ENCODE measurements at regions not wholly inside any gene's neighbourhood (a gene's known extent, or its start where the extent isn't known, plus 50 kb on each side); places are given as distances from the start of the nearest gene placed in this dataset. TPM values are rescaled to one million over a fixed set of nuclear protein-coding genes. Genes with fewer than 3 reads are reported as not detected.
"Not testable (repeated sequence)": the region's sequence is repeated elsewhere in the genome, so short reads cannot be mapped to it uniquely, and the experiment has no call there.

DNA sequence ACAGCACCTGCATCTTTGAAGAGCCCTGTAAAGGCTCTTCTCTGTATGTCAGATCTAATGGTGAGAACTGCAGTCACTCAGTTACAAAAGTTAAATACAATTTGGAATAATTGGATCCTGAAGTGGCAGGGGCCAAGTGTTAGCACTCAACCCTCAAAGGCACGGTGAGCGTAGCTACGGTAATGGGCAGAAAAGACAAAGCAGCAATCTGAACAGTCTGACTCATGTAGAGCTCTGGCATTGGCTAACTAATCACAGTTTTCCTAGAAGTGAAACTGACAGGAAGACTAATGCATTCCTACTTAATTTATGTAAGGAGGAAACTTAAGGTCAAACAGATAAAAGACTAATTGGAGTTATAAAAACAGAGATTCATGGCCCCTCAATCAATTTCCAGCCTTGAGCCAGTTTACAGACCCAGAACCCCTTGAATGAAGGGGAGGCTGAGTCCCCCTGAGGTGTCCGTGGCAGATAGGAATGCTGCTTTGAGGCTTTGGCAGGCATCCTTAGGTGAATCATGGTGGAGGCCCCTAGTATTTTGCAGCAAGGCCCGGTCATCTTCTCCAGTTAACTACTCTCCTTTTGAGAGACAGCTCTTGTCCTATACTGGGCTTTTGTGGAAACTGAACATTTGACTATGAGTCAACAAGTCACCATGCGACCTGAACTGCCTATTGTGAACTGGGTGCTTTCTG lies 450.7 kb downstream of the ZNF33B start:
- DNase-seq, result not testable (repeated sequence)

DNA sequence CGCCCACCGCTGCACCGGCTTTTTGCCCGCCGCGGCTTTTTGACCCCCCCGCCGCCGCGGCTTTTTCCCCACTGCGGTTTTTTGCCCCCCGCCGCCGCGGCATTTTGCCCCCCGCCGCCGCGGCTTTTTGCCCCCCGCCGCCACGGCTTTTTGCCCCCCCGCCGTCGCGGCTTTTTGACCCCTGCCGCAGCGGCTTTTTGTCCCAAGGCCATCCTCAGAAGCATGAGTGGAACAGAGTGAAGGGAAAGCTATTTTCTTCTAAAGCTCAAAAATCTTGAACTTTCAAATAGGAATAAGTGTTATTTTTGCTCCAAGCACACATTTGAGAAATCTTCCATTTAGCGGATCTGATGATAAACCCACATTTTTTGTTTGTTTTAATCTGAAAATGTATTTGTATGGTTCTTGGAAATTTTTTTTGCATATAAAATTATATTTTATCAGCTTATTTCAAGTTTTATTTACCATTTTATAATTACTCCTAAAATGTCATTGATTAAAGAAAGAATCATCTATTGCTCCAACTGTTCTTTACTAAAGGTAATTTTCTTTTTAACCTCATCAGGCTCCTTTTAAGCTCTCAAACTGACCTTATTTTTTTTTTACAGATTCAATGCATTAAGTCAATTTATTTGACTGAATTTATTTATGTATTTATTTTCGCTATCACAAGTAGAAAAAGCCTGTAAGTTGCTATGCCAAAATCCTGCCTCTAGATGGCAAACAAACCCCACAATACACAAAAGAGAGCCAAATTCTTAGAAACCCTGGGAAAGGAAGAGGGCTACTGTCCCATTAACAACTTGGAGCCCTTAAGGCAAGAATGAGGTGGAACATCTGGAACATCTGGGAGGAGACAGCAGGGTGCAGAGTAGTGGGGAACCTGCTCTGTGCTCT lies 460.3 kb downstream of the ZNF33B start:
- DNase-seq, result not testable (repeated sequence)

DNA sequence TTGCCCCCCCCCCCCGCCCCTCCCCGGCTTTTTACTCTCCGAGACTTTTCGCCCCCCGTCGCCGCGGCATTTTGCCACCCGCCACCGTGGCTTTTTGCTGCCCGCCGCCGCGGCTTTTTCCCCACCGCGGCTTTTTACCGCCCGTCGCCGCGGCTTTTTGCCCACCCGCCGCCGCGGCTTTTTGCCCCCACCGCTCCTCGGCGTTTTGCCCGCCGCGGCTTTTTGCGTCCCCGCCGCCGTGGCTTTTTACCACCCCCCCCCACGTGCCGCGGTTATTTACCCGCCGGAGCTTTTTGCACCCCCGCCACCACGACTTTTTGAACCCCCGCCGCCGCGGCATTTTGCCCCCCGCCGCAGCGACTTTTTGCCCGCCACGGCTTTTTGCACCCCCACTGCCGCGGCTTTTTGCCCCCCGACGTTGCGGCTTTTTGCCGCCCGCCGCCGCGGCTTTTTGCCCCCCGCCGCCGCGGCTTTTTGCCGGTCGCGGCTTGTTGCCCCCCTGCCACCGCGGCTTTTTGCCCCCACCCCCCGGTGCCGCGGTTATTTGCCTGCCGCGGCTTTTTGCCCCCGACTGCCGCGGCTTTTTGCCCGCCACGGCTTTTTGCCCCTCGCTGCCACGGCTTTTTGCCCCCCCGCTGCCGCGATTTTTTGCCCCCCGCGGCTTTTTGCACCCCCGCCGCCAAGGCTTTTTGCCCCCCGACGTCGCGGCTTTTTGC lies 461.1 kb downstream of the ZNF33B start:
- DNase-seq, result no peak

DNA sequence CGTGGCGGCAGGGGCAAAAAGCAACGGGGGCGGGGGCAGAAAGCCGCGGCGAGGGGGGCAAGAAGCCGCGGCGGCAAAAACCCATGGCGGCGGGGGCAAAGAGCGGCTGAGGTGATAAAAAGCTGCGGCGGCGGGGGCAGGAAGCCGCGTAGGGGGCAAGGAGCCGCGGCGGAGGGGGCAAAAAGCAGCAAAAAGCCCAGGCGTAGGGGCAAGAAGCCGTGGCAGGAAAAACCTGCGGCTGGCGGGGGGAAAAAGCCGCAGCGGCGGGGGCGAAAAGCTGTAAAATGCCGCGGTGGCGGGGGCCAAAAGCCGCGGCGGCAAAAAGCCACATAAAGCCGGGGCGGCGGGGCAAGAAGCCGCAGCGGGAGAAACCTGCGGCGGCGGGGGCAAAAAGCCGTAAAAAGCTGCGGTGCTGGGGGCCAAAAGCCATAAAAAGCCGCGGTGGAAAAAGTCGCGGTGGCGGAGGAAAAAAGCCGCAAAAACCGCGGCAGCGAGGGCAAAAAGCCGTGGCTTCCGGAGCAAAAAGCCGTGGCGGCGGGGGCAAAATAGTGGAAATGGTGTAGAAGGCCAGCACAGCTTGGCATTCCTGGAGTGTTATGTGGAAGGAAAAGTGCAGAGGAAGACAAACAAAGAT lies 487.8 kb downstream of the ZNF33B start:
- DNase-seq, result no peak

DNA sequence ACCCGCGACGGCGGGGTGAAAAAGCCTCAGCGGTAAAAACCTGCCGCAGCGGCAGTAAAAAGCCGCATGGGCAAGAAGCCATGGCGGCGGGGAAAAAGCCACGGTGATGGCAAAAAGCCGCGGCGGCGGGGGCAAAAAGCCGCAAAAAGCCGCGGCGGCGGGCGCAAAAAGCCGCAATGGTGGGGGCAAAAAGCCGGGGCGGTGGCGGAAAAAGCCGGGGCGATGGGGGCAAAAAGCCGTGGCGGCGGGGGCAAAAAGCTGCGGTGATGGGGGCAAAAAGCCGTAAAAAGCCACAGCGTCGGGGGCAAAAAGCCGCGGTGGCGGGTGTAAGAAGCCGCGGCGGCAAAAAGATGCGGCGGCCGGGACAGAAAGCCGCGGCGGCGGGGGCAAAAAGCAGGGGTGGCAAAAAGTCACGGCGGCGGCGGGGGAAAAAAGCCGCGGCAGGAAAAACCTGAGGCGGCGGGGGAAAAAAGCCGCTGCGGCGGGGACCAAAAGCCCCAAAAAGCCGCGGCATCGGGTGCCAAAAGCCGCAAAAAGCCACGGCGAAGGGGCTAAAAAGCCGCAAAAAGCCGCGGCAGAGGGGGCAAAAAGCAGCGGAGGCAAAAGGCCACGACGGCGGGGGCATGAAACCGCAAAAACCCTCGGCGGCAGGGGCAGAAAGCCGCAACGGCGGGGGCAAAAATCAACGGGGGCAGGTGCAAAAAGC lies 488.5 kb downstream of the ZNF33B start:
- DNase-seq, result no peak

DNA sequence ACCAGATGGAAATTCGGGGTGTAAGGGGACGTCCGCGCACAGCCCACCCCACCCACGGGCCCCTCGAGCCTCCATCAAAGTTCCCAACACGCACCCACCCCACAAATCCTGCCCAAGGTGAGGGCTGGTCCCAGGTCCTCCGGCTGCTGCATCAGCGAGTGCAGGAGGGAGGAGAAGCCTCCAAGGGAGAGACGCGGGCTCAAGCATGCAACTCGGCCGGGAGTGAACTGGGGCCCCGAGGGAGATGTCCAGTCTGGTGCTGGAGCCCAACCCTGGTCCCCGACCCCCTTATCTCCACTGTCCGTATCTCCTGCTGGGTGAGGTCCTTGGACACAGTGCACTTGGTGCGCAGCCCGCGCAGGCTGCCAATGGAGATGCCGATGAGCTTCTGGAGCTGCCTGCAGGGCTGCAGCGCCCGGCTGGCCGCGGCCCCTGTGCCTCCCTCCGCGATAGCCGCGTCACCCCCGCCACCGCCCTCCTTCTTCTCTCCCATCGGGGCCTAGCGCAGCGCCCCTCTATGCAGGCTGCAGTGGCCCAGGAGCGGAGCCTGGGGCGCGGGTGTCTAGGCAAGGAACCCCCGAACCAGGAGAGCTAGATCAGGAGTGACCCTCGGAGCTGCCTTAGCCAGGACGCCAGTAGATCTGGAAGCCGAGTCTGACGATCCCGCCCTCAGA lies 489.2 kb downstream of the ZNF33B start:
- DNase-seq, result no peak

DNA sequence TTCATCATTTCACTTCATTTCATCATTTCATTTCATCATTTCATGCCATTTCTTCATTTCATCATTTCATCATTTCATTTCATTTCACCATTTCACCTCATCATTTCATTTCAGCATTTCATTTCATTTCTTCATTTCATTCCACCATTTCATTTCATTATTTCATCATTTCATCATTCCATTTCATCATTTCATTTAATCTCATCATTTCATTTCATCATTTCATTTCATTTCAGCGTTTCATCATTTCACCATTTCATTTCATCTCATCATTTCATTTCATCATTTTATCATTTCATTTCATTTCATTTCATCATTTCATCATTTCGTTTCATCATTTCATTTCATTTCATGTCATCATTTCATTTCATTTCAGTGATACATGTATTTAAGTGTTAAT lies 492.2 kb downstream of the ZNF33B start:
- not testable (repeated sequence) for DNase-seq

DNA sequence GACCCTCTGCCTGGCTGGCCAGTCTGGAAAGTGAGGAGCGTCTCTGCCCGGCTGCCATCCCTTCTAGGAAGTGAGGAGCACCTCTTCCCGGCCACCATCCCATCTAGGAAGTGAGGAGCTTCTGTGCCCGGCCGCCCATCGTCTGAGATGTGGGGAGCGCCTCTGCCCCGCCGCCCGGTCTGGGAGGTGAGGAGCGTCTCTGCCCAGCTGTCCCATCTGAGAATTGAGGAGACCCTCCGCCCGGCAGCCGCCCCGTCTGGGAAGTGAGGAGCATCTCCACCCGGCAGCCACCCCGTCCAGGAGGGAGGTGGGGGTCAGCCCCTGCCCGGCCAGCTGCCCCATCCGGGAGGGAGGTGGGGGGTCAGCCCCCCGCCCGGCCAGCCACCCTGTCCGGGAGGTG lies 500.3 kb downstream of the ZNF33B start:
- DNase-seq, result not testable (repeated sequence)

DNA sequence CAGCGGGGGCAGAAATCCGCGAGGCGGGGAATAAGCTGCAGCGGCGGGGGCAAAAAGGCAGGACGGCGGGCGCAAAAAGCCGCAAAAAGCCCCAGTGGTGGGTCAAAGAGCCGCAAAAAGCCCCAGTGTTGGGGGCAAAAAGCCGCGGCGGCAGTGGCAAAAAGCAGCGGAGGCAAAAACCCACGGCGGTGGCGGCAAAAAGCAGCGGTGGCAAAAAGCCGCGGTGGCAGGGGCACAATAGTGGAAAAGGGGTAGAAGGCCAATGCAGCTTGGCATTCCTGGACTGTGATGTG lies 525.3 kb downstream of the ZNF33B start:
- DNase-seq, result no peak

DNA sequence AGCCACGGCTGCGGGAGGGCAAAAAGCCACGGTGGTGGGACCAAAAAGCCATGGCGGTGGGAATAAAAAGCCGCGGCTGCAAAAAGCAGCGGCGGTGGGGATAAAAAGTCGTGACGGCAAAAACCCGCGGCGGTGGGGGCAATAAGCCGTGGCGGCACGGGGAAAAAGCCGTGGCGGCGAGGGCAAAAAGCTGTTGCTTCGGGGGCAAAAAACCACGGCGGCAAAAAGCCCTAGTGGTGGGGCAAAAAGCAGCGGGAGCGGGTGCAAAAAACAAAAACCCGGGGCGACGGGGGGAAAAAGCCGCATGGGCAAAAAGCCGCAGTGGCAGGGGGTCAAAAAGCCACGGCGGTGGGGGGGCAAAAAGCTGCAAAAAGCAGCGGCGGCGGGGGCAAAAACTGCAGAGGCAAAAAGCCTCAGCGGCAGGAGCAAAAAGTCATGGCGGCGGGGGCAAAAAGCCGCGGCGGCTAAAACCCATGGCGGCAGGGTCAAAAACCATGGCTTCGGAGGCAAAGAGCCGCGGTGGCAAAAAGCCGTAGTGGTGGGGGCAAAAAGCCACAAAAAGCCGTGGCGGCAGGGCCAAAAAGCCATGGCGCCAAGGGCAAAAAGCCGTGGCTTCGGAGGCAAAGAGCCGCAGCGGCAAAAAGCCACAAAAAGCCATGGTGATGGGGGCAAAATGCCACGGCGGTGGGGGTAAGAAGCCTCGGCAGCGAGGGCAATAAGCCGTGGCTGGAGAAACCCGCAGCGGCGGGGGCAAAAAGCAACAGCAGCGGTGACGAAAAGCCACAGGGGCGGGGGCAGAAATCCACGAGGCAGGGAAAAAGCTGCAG lies 525.8 kb downstream of the ZNF33B start:
- DNase-seq, result no peak

DNA sequence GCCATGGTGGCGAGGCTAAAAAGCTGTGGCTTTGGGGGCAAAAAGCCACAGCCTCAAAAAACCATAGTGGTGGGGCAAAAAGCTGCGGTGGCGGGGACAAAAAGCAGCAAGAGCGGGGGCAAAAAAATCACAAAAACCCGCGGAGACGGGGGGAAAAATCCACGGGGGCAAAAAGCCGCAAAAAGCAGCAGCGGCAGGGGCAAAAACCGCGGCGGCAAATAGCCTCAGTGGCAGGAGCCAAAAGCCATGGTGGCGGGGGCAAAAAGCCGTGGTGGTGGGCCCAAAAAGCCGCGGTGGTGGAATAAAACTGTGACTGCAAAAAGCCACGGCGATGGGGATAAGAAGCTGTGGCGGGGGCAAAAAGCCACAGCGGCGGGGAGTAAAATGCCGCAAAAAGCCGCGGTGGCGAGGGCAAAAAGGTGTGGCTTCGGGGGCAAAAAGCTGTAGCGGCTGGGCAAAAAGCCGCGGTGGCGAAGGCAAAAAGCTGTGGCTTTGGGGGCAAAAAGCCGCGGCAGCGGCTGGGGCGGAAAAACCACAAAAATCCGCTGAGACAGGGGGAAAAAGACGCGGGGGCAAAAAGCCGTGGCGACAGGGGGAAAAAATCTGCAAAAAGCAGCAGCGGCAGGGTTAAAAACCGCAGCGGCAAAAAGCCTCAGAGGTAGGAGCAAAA lies 526.6 kb downstream of the ZNF33B start:
- DNase-seq, result no peak

DNA sequence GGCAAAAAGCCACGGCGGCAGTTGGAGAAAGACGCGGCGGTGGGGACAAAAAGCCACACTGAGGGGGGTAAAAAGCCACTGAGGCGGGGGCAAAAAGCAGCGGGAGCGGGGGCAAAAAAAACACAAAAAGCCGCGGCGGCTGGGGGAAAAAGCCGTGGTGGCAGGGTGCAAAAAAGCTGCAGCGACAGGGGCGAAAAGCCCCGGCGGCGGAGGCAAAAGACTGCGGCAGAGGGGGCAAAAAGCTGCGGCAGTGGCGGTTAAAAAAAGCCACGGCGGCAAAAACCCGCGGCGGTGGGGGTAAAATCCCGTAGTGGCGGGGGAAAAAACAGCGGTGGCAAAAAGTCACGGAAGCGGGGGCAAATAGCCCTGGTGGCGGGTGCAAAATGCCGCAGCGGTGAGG lies 527.3 kb downstream of the ZNF33B start:
- no peak for DNase-seq

Small RNAs in the stretch of these regions (small RNA-seq; reads per million reads assigned to genes)
- gene KSR1P1 (ENCODE audit: low replicate concordance), result not detected
